GM12892 (cell line): ENCODE measurements at regions not wholly inside any gene's neighbourhood (a gene's known extent, or its start where the extent isn't known, plus 50 kb on each side); places are given as distances from the start of the nearest gene placed in this dataset.

Experiments
- DNase-seq: peaks from one replicate; pipeline ENCODE4 v3.0.0; 2011; ENCODE audit not compliant: insufficient read length
- FAIRE-seq: peaks from 2 replicates; lab custom pipeline; 2011; peaks lifted over from hg19 to GRCh38; lab: Jason Lieb, UNC
- POLR2A ChIP-seq: IDR thresholded peaks from 2 replicates; pipeline ENCODE4 v1.6.1; 2011; ENCODE audit warnings: low read depth, low read length, control low read depth
- POLR2AphosphoS5 ChIP-seq: IDR thresholded peaks from 2 replicates; pipeline ENCODE4 v1.6.1; 2011; ENCODE audit warnings: low read depth, low read length, control low read depth
- TAF1 ChIP-seq: IDR thresholded peaks from 2 replicates; pipeline ENCODE4 v1.6.1; 2011; ENCODE audit warnings: low read depth, mild to moderate bottlenecking, control low read depth, low read length, borderline replicate concordance

- DNase-seq: no peak
- TF ChIP-seq TAF1: no peak
- FAIRE-seq: no peak
These were observed 66.6 kb upstream of the TOPAZ1 start for GRCh38 chr3:44175070-44175469.

DNA sequence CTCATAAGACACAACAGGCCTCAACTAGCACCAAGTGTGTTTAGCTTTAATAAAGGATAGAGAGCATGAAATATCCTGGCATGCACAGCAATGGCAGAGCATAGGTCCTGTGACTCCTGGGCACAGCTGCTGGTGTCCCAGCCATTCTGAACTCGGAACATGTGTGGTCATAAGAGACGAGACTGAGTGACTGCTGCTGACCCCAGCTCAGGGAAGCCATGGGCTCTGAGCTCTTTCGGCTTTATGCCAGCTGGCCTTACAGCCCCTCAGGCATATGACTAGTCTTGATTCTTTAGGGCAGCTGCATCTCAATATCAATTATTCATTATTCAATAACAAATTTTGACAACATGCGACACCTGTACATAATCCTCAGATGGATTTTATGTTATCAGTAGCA lies 62.4 kb upstream of the TOPAZ1 start:
- TF ChIP-seq POLR2AphosphoS5 (no peak), POLR2A (no peak), TAF1 (no peak)
- no peak for FAIRE-seq
- no peak for DNase-seq

GRCh38 chr3:44184319-44184953 lies 57.2 kb upstream of the TOPAZ1 start:
- FAIRE-seq (no peak), DNase-seq (no peak)
- no peak for TF ChIP-seq POLR2AphosphoS5
- TF ChIP-seq POLR2A: no peak
- no peak for TF ChIP-seq TAF1

- FAIRE-seq (no peak), DNase-seq (no peak)
- TF ChIP-seq POLR2A (no peak), POLR2AphosphoS5 (no peak), TAF1 (no peak)
These were observed 56.2 kb upstream of the TOPAZ1 start for GRCh38 chr3:44185396-44185915.

DNA sequence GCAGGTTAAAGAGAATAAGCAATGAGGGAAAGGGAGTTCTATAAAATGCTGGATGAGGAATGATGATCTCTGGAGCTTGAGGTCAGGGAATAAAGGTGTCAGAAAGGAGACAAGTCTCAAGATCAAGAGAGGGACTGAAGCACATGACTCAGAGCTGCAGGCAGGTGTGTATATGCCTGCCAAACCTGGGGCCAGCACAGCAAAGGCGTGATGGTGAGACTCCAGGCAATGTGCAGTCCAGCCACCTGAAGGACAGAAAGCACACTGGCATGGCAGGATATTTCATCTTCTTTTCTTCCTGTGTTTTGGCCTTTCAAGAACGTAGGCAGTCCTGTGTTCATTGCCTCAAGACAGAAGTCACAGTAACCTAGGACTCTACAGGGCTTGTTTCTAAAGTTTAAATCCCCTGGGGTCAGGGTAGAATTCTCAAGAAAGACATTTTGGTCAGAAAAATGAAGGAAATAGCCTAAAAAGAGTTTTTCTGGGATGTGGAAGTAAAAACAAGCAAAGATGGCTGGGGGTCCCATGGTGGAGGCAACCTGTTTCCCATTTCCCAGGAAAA lies 55.5 kb upstream of the TOPAZ1 start:
- no peak for DNase-seq
- TF ChIP-seq POLR2A (no peak), POLR2AphosphoS5 (no peak), TAF1 (no peak)
- FAIRE-seq: no peak

DNA sequence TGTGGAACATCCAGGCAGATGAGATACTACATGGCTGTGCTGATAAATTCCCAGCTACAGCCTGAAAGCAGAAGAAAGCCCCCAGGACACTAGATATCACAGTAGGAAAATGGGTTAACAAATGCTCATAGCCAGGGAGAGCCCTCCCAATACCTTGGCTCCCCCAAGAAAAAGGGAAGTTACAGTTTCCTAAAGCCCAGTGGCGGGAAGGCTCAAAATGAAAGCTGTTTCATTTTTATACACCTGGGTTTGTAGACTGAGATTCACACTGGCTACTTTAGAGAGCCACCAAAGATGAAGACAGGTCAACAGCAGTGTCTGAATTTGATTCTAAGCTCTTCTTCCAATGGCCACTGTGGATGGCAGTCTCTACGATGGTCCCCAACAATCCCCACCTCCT lies 55.0 kb upstream of the TOPAZ1 start:
- no peak for DNase-seq
- no peak for TF ChIP-seq POLR2AphosphoS5
- no peak for TF ChIP-seq TAF1
- no peak for TF ChIP-seq POLR2A
- no peak for FAIRE-seq
